Neuron (in vitro differentiated cells): ENCODE measurements at regions not wholly inside any gene's neighbourhood (a gene's known extent, or its start where the extent isn't known, plus 50 kb on each side); places are given as distances from the start of the nearest gene placed in this dataset.

Experiments used
- H2AFZ ChIP-seq: one replicate; pipeline ENCODE4 v1.6.1; 2013; ENCODE audit warnings: low read depth, mild to moderate bottlenecking, inconsistent platforms, low read length, moderate library complexity
- H3K27me3 ChIP-seq: one replicate; pipeline ENCODE4 v1.6.1; 2013; ENCODE audit warnings: low read length; ENCODE audit not compliant: insufficient read depth
- H3K36me3 ChIP-seq: one replicate; pipeline ENCODE4 v1.6.1; 2013; ENCODE audit warnings: low read length; ENCODE audit not compliant: insufficient read depth
- H3K4me1 ChIP-seq: one replicate; pipeline ENCODE4 v1.6.1; 2013; ENCODE audit warnings: low read length; ENCODE audit not compliant: insufficient read depth
- H3K4me3 ChIP-seq: 2 replicates; pipeline ENCODE4 v1.5.1; 2013; ENCODE audit warnings: mild to moderate bottlenecking, low read length, moderate library complexity
- H3K9me3 ChIP-seq: one replicate; pipeline ENCODE4 v1.6.1; 2013; ENCODE audit warnings: low read length

GRCh38 chr17:54028986-54029580, 206.4 kb downstream of the KIF2B start:
- no peaks in the 10 kb centered on the region for H3K4me1 ChIP-seq
- H3K9me3 ChIP-seq, result no peaks in the 10 kb centered on the region

GRCh38 chr17:54029986-54030385, 207.3 kb downstream of the KIF2B start:
- H3K36me3 ChIP-seq, result no peaks in the 10 kb centered on the region
- no peaks in the 10 kb centered on the region for H3K4me1 ChIP-seq
- no peaks in the 10 kb centered on the region for H3K9me3 ChIP-seq
- no peaks in the 10 kb centered on the region for H3K27me3 ChIP-seq
- no peak overlapping the region for H2AFZ ChIP-seq
- no peak overlapping the region for H3K4me3 ChIP-seq

More at GRCh38 chr17:54028986-54029580, 206.4 kb downstream of the KIF2B start:
- H3K4me3 ChIP-seq, result no peak overlapping the region
- no peaks in the 10 kb centered on the region for H3K36me3 ChIP-seq
- H2AFZ ChIP-seq, result no peak overlapping the region
- no peaks in the 10 kb centered on the region for H3K27me3 ChIP-seq

GRCh38 chr17:54046570-54046969, 223.8 kb downstream of the KIF2B start:
- Histone ChIP-seq H3K27me3 (no peaks in the 10 kb centered on the region), H2AFZ (no peak overlapping the region), H3K9me3 (no peaks in the 10 kb centered on the region), H3K36me3 (no peaks in the 10 kb centered on the region), H3K4me3 (no peak overlapping the region), H3K4me1 (no peaks in the 10 kb centered on the region)

- H3K9me3 ChIP-seq, result no peaks in the 10 kb centered on the region
- H3K4me3 ChIP-seq, result no peak overlapping the region
- no peak overlapping the region for H2AFZ ChIP-seq
Measured at GRCh38 chr17:54063639-54064038, 240.9 kb downstream of the KIF2B start.

GRCh38 chr17:54085020-54085419, 262.3 kb downstream of the KIF2B start:
- Histone ChIP-seq H3K27me3 (no peaks in the 10 kb centered on the region), H3K4me1 (no peaks in the 10 kb centered on the region), H2AFZ (no peak overlapping the region), H3K4me3 (no peak overlapping the region), H3K36me3 (no peaks in the 10 kb centered on the region), H3K9me3 (no peaks in the 10 kb centered on the region)

More at GRCh38 chr17:54063639-54064038, 240.9 kb downstream of the KIF2B start:
- Histone ChIP-seq H3K36me3 (no peaks in the 10 kb centered on the region), H3K27me3 (no peaks in the 10 kb centered on the region), H3K4me1 (no peaks in the 10 kb centered on the region)

- Histone ChIP-seq H3K9me3 (no peaks in the 10 kb centered on the region), H3K36me3 (no peaks in the 10 kb centered on the region), H3K4me1 (no peaks in the 10 kb centered on the region), H3K27me3 (no peaks in the 10 kb centered on the region), H3K4me3 (no peak overlapping the region), H2AFZ (no peak overlapping the region)
Measured at GRCh38 chr17:54085934-54086333, 263.2 kb downstream of the KIF2B start.

GRCh38 chr17:54096216-54096615, 273.5 kb downstream of the KIF2B start:
- Histone ChIP-seq H3K36me3 (no peaks in the 10 kb centered on the region), H3K9me3 (no peaks in the 10 kb centered on the region), H2AFZ (no peak overlapping the region), H3K4me3 (no peak overlapping the region), H3K4me1 (no peaks in the 10 kb centered on the region), H3K27me3 (no peaks in the 10 kb centered on the region)

GRCh38 chr17:54099221-54099620, 276.5 kb downstream of the KIF2B start:
- no peaks in the 10 kb centered on the region for H3K36me3 ChIP-seq
- H3K9me3 ChIP-seq, result peaks cover 4% of the 10 kb centered on the region
- H3K4me3 ChIP-seq, result no peak overlapping the region
- H2AFZ ChIP-seq, result no peak overlapping the region
- H3K4me1 ChIP-seq, result no peaks in the 10 kb centered on the region
- no peaks in the 10 kb centered on the region for H3K27me3 ChIP-seq

- Histone ChIP-seq H3K4me1 (no peaks in the 10 kb centered on the region), H2AFZ (no peak overlapping the region), H3K9me3 (peaks cover 4% of the 10 kb centered on the region), H3K4me3 (no peak overlapping the region), H3K36me3 (no peaks in the 10 kb centered on the region), H3K27me3 (no peaks in the 10 kb centered on the region)
Measured at GRCh38 chr17:54102246-54102645, 279.5 kb downstream of the KIF2B start.

GRCh38 chr17:54111576-54111975, 288.8 kb downstream of the KIF2B start:
- Histone ChIP-seq H3K4me3 (no peak overlapping the region), H3K9me3 (no peaks in the 10 kb centered on the region), H3K27me3 (no peaks in the 10 kb centered on the region), H3K4me1 (no peaks in the 10 kb centered on the region), H3K36me3 (no peaks in the 10 kb centered on the region), H2AFZ (no peak overlapping the region)

GRCh38 chr17:54117452-54117851, 294.7 kb downstream of the KIF2B start:
- H3K4me3 ChIP-seq, result no peak overlapping the region
- no peaks in the 10 kb centered on the region for H3K27me3 ChIP-seq
- H3K36me3 ChIP-seq, result no peaks in the 10 kb centered on the region
- no peaks in the 10 kb centered on the region for H3K9me3 ChIP-seq
- no peaks in the 10 kb centered on the region for H3K4me1 ChIP-seq
- H2AFZ ChIP-seq, result no peak overlapping the region

GRCh38 chr17:54124456-54124855, 301.7 kb downstream of the KIF2B start:
- no peak overlapping the region for H2AFZ ChIP-seq
- H3K9me3 ChIP-seq, result no peaks in the 10 kb centered on the region
- H3K4me3 ChIP-seq, result no peak overlapping the region
- no peaks in the 10 kb centered on the region for H3K36me3 ChIP-seq
- no peaks in the 10 kb centered on the region for H3K27me3 ChIP-seq
- no peaks in the 10 kb centered on the region for H3K4me1 ChIP-seq

GRCh38 chr17:54153423-54153822, 330.7 kb downstream of the KIF2B start:
- Histone ChIP-seq H3K9me3 (no peaks in the 10 kb centered on the region), H3K4me3 (no peak overlapping the region), H3K4me1 (no peaks in the 10 kb centered on the region), H3K36me3 (no peaks in the 10 kb centered on the region), H2AFZ (no peak overlapping the region), H3K27me3 (no peaks in the 10 kb centered on the region)

GRCh38 chr17:54157542-54157941, 334.8 kb downstream of the KIF2B start:
- Histone ChIP-seq H3K36me3 (no peaks in the 10 kb centered on the region), H2AFZ (no peak overlapping the region), H3K27me3 (no peaks in the 10 kb centered on the region), H3K4me3 (no peak overlapping the region), H3K4me1 (no peaks in the 10 kb centered on the region), H3K9me3 (no peaks in the 10 kb centered on the region)
